ENCODE measurements at regions not wholly inside any gene's neighbourhood (a gene's known extent, or its start where the extent isn't known, plus 50 kb on each side); places are given as distances from the start of the nearest gene placed in this dataset.

DNA sequence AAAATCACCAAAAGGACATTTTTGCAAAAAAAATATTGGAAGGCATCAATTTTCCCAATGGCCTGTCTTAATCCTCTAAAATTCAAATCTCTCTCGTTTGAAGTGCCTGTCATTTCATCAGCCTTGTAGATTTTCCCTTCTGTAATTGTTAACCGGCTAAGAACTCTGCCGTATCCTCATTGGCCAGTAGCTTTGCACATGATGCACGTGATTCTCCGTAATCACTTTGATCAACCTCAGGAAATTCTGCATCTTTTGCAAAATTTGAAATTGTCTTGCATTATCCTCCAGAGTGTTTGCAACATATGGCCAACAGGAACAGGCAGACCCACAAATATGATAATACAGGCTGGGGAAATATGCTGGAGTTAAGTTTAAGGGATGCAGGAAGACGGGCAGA lies 184.2 kb upstream of the RPL38 start (continued):
- TF ChIP-seq, protein P1, sequence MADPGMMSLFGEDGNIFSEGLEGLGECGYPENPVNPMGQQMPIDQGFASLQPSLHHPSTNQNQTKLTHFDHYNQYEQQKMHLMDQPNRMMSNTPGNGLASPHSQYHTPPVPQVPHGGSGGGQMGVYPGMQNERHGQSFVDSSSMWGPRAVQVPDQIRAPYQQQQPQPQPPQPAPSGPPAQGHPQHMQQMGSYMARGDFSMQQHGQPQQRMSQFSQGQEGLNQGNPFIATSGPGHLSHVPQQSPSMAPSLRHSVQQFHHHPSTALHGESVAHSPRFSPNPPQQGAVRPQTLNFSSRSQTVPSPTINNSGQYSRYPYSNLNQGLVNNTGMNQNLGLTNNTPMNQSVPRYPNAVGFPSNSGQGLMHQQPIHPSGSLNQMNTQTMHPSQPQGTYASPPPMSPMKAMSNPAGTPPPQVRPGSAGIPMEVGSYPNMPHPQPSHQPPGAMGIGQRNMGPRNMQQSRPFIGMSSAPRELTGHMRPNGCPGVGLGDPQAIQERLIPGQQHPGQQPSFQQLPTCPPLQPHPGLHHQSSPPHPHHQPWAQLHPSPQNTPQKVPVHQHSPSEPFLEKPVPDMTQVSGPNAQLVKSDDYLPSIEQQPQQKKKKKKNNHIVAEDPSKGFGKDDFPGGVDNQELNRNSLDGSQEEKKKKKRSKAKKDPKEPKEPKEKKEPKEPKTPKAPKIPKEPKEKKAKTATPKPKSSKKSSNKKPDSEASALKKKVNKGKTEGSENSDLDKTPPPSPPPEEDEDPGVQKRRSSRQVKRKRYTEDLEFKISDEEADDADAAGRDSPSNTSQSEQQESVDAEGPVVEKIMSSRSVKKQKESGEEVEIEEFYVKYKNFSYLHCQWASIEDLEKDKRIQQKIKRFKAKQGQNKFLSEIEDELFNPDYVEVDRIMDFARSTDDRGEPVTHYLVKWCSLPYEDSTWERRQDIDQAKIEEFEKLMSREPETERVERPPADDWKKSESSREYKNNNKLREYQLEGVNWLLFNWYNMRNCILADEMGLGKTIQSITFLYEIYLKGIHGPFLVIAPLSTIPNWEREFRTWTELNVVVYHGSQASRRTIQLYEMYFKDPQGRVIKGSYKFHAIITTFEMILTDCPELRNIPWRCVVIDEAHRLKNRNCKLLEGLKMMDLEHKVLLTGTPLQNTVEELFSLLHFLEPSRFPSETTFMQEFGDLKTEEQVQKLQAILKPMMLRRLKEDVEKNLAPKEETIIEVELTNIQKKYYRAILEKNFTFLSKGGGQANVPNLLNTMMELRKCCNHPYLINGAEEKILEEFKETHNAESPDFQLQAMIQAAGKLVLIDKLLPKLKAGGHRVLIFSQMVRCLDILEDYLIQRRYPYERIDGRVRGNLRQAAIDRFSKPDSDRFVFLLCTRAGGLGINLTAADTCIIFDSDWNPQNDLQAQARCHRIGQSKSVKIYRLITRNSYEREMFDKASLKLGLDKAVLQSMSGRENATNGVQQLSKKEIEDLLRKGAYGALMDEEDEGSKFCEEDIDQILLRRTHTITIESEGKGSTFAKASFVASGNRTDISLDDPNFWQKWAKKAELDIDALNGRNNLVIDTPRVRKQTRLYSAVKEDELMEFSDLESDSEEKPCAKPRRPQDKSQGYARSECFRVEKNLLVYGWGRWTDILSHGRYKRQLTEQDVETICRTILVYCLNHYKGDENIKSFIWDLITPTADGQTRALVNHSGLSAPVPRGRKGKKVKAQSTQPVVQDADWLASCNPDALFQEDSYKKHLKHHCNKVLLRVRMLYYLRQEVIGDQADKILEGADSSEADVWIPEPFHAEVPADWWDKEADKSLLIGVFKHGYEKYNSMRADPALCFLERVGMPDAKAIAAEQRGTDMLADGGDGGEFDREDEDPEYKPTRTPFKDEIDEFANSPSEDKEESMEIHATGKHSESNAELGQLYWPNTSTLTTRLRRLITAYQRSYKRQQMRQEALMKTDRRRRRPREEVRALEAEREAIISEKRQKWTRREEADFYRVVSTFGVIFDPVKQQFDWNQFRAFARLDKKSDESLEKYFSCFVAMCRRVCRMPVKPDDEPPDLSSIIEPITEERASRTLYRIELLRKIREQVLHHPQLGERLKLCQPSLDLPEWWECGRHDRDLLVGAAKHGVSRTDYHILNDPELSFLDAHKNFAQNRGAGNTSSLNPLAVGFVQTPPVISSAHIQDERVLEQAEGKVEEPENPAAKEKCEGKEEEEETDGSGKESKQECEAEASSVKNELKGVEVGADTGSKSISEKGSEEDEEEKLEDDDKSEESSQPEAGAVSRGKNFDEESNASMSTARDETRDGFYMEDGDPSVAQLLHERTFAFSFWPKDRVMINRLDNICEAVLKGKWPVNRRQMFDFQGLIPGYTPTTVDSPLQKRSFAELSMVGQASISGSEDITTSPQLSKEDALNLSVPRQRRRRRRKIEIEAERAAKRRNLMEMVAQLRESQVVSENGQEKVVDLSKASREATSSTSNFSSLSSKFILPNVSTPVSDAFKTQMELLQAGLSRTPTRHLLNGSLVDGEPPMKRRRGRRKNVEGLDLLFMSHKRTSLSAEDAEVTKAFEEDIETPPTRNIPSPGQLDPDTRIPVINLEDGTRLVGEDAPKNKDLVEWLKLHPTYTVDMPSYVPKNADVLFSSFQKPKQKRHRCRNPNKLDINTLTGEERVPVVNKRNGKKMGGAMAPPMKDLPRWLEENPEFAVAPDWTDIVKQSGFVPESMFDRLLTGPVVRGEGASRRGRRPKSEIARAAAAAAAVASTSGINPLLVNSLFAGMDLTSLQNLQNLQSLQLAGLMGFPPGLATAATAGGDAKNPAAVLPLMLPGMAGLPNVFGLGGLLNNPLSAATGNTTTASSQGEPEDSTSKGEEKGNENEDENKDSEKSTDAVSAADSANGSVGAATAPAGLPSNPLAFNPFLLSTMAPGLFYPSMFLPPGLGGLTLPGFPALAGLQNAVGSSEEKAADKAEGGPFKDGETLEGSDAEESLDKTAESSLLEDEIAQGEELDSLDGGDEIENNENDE (IDR thresholded peaks at IDR 0.05; ENCODE audit: insufficient replicate concordance, low read length): no peak
- TF ChIP-seq SRF (IDR thresholded peaks at IDR 0.05; ENCODE audit: low read depth, low read length) (no peak), EP300 (IDR thresholded peaks at IDR 0.05; ENCODE audit: borderline replicate concordance in 1 of 2, low read depth in 2 of 2, low read length in 2 of 2) (no peak), HDAC6 (IDR thresholded peaks at IDR 0.05; ENCODE audit: low read depth, low read length) (no peak), EZH2 (IDR thresholded peaks at IDR 0.05; ENCODE audit: low read depth, low read length, severe bottlenecking) (no peak)
